DMS79 (cell line): ENCODE measurements at regions not wholly inside any gene's neighbourhood (a gene's known extent, or its start where the extent isn't known, plus 50 kb on each side); places are given as distances from the start of the nearest gene placed in this dataset.

Experiments
- DNase-seq: peaks from one replicate; lab custom pipeline; 2025; lab: John Stamatoyannopoulos, UW

GRCh38 chr5:4319478-4320128 lies 724.0 kb downstream of the IRX1 start:
- no peak for DNase-seq

- DNase-seq: no peak
Measured at GRCh38 chr5:4330327-4330726, 734.7 kb downstream of the IRX1 start.

GRCh38 chr5:4335078-4335477 lies 739.4 kb downstream of the IRX1 start:
- no peak for DNase-seq

- DNase-seq: no peak
Measured at GRCh38 chr5:4337519-4337918, 741.9 kb downstream of the IRX1 start.

DNA sequence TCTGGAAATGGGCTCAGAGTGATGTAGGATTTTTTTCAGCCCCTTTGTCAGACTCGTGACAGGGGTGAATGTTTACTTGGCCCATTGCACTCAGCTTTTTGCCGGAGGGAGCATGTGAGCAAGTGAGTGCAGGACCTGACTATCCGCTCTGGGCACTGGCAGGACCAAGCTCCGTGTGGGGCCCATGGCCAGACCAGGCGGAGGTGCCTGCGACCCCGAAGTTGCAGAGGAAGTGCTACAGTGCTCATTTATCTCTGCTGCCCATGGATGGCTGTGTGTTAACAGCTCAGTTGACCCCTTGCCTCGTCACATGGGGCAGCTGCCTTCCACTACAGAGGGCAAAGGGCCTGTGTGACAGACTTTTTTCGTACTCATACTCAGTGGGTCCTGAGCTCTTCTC lies 744.3 kb downstream of the IRX1 start:
- DNase-seq: no peak

GRCh38 chr5:4345850-4346249 lies 750.2 kb downstream of the IRX1 start:
- no peak for DNase-seq

- DNase-seq: no peak
Measured at GRCh38 chr5:4348423-4348822, 752.8 kb downstream of the IRX1 start.

GRCh38 chr5:4348919-4349318 lies 753.3 kb downstream of the IRX1 start:
- no peak for DNase-seq

- no peak for DNase-seq
Measured at GRCh38 chr5:4356201-4356600, 760.6 kb downstream of the IRX1 start.

- DNase-seq: no peak
Measured at GRCh38 chr5:4359847-4360246, 764.2 kb downstream of the IRX1 start.

DNA sequence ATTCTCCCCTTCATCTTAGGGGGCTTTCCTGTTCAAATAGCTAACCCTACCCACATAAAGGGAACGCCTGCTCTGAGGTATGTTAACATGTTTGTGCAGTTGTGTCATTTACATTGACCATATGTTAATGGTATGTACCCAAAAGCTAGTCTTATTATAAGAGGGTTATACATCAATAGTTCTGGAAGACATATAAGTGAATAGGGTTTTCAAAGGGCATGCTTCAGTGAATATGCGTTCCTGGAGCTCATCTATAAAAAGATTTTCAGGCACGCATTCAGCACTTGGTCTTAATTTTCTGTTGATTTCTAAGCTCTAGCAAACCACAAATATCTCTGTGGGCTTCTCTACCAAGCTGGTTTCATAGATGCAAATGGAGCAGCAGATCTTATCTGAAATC lies 766.1 kb downstream of the IRX1 start:
- no peak for DNase-seq

GRCh38 chr5:4362411-4362810 lies 766.8 kb downstream of the IRX1 start:
- no peak for DNase-seq

GRCh38 chr5:4363045-4363444 lies 767.4 kb downstream of the IRX1 start:
- no peak for DNase-seq

DNA sequence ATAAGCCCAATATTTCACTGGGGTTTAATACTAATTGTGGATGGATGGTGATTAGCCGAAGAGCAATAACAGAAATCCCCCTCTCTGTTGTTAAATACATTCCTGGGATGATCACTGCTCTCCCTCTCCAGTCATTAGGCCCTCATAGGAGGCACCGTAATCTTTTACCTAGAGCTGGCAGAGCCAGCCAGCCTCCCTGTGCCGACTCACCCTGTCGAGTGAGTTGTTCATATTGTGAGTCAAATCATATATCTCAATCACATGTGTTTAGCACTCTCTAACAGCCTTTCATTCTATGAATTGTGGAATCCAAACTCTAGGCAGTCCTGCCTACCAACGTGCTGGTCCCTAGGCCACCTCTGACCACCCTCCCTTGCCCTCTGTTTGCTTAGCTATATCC lies 771.0 kb downstream of the IRX1 start:
- DNase-seq: no peak

DNA sequence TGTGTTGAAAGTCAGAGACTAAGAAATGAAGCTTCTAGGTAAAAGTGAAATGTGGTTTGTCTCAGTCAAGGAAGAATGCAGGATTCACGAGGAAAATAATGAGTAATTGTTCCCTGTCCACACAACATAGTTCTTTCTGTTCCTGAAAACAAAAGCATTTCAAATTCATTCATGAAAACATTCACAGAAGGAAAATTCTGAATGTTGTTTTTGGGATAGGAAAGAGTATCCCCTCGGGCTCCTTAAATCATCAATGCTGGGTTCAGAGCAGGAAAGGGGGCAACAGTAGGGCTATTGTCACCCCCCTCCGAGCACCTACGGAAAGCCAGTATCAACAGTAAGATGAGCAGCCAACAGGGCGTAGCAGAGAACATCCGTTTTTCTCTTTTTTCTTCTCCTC lies 769.9 kb upstream of the ADAMTS16 start:
- DNase-seq: no peak

DNA sequence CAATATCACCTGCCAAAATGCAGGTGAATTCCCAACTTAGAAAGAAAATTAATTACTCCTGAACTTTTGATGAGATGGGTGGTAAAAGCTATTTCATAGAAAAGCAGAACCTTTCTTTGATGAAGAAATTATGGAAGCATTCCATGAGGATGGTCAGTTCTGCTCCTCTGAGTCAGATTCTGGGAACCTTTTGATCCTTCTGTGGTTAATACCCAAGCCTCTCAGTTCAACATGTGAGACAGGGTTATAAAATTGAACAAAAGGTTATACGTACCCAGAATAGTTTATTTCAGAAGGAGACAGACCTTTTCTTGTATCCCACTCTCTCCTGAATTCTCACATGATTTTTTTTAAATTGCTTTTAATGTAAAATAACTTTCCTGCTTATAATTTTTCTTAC lies 767.6 kb upstream of the ADAMTS16 start:
- DNase-seq: no peak

- DNase-seq: no peak
Measured at GRCh38 chr5:4373051-4373820, 766.9 kb upstream of the ADAMTS16 start.

GRCh38 chr5:4374866-4375265 lies 765.3 kb upstream of the ADAMTS16 start:
- no peak for DNase-seq

- no peak for DNase-seq
Measured at GRCh38 chr5:4375640-4376039, 764.5 kb upstream of the ADAMTS16 start.

GRCh38 chr5:4383102-4383501 lies 757.0 kb upstream of the ADAMTS16 start:
- DNase-seq: no peak

DNA sequence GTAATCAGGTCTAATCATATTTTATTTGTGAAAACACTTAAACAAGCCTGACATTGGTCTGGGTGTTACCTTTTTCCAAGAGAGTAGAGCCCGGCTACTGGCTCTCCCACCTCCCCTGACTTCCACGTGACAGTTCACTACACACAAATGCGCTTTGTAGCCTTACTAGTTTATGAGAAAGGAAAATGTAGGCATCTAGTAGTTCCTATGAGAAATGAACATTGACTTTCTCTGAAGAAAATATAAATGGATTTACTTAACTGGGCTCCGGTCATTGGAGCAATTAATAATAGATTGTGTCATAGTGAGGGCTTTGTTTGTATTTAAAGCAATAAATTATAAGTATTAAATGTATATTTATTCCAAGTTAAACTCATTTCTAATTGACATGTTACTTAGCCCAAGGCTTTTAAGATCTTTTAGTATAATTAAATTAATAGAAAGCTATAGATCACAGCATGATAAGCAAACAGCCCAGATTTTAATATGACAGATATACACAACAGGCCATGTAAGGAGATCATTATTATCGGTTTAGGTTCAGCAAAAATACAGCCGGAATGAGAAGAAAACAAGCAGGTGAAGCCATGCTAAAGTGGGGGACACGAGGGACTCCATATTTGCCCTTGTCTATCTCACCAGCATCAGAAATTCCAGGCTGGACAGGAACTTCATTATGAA lies 756.5 kb upstream of the ADAMTS16 start:
- no peak for DNase-seq

GRCh38 chr5:4384649-4385048 lies 755.5 kb upstream of the ADAMTS16 start:
- DNase-seq: no peak

DNA sequence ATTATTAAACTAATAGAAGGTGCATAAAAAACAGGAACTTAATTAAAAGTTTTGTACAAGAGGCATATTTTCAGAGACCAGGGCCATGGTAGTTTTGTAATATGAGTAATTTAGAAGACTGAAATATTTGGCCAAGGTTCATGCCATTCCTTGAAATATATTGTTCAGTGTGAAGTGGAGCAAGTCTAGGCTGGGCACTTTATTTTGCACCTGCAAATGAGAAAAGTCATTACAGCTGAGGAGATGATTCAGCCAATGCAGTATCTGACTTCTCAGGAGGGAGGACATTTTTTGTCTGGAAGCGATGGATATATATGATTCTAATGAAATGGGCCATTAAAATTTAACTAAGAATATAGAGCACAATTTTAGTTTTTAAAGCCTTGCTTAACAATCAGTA lies 754.0 kb upstream of the ADAMTS16 start:
- no peak for DNase-seq
